GM21825 (cell line): ENCODE measurements at regions not wholly inside any gene's neighbourhood (a gene's known extent, or its start where the extent isn't known, plus 50 kb on each side); places are given as distances from the start of the nearest gene placed in this dataset.
A peak's percentile ranks its signal among the peaks of the same experiment; 100 is the strongest.

ENCODE experiments used
- ATAC-seq: cut with Tn5 transposase; IDR thresholded peaks from one replicate; pipeline ENCODE4 v1.9.1; 2021; ENCODE audit warnings: mild to moderate bottlenecking, moderate library complexity; ENCODE audit not compliant: unreplicated experiment

GRCh38 chr14:22479132-22479531 is 109.9 kb downstream of the DAD1 start:
- ATAC-seq, result no peak

GRCh38 chr14:22478670-22479069 is 110.4 kb downstream of the DAD1 start:
- ATAC-seq, result no peak

GRCh38 chr14:22478247-22478646 is 110.8 kb downstream of the DAD1 start:
- no peak for ATAC-seq

- no peak for ATAC-seq
Observed at GRCh38 chr14:22477569-22478194, 111.3 kb downstream of the DAD1 start.

DNA sequence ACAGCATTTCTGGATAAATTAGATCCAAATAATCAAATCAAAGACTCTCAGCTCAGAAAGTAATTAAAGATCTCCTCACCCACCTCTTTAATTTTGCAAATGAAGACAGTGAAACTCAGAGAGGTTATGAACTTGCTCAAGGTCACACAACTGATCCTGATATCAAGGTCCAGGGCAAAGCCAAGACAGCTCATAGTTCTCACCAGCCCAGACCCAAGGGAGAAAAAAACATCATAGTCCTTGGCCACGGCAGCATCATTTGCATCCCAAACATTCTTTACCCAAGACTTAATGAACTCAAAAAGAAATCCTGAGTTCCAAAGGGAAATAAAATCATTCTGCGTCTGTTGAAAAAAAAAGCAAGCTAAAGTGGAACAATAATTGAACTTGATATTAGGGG is 112.1 kb downstream of the DAD1 start:
- ATAC-seq, result no peak

GRCh38 chr14:22476005-22476751 is 112.8 kb downstream of the DAD1 start:
- no peak for ATAC-seq

DNA sequence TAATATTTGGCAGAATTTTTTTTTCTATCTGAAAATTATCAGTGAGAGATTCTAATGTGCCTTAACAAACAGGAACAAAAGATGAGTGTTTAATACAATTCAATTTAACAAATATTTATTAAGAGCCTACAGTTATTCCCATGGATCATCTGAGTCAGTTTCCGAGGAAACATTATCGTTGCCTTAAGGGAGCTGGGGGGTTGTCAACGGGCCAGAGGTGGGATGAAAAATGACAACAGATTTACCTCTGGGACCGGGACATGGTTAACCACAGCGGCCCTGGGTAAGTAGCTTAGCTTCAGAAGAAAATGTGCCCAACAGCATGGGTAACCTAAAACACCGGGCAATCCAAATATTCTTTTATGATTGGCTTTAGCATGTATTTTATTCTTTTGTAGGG is 113.6 kb downstream of the DAD1 start:
- no peak for ATAC-seq

DNA sequence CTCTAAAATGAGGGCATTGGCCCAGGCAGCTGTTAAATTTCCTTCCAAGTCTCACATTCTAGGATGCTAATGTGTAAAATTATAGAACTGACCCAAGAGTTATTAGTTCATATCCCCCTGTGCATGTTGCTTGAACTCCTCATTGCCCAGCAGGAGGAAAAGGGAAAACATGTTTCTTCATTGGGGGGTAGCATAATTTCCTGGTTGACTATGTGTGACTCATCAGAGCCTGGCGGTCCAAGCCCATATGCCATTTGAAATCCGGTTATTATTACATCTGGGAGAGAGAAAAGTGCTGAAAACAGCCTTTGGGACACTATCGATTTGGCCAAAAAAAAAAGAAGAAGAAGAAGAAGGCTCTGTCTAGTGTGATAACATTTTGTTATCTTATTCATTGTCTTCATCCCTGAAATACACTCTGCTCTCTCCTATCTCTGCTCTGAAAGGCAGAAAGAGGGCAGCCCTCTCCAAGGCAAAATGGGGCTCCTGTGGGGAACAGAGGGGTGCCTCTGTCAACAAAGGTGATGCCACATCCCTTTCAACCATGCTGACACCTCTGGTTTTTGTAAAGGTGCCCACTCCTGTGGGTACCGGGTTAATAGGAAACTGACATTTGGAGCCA is 114.2 kb downstream of the DAD1 start:
- no peak for ATAC-seq

DNA sequence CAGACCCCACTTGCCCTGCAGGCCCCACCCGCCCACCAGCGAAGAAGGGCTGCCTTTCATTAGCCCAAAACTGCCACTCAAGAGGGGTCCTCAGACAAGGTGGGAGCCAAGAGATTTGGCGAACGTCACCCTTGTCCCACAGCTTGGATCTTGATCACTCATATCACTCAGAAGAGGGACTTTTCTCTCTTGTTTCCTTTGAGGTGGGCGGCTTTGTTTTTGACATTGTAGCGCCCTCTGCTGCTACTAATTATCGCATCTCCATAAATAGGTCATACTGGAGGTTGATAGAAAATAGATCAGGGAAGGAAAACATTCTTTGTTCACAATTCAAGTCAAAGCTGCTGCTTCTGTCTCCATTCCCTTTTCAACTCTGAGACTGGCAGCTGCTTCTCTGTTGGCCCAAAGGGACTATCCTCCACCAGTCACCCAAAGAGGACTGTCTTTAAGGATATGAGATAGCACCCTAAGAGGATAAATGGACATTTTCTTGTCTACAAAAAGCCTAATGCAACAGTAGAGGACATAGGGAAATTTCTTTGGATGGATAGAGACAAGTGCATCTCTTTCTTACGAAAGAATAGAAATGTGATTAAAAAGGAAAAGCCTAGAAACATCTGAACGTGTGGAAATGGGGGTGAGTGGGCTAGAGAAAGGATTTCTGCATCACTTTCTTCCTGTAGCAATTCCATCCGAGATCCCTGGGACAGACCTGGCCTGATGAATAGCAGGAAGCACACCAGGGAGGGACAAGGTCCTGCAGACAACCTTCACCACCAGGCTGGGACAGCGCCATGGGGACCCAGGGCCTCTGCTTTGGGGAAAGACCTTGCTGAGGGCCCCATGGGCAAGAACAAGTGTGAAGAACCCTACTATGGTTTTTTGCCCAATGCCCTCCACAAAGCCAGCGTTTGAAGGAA is 115.8 kb downstream of the DAD1 start:
- no peak for ATAC-seq

GRCh38 chr14:22472466-22472865 is 116.6 kb downstream of the DAD1 start:
- no peak for ATAC-seq

DNA sequence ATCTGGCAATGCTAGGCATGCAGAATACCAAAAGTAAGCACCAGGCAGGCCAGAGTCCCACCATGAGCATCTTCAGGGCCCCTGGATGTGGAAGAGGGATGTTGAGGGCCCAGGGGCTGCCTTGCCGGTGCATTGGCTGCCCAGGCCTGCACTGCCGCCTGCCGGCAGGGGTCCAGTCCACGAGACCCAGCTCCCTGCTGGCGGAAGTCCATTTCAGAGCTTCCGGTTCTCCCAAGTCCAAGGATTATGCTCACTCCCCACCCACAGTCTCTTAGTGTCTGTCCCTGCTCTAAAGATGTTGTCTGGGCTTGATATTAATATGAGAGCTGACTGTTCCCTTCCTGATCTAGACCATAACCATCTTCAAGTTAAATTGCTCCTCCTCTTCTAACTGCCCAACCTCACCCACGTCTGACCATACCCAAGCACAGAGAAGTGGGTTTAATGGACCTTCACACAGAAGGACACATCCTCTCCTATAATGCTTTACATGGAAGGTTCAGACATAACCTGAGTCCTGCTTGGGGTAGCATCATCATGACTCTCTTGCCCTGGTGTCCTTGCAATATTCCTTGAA is 117.4 kb downstream of the DAD1 start:
- no peak for ATAC-seq

DNA sequence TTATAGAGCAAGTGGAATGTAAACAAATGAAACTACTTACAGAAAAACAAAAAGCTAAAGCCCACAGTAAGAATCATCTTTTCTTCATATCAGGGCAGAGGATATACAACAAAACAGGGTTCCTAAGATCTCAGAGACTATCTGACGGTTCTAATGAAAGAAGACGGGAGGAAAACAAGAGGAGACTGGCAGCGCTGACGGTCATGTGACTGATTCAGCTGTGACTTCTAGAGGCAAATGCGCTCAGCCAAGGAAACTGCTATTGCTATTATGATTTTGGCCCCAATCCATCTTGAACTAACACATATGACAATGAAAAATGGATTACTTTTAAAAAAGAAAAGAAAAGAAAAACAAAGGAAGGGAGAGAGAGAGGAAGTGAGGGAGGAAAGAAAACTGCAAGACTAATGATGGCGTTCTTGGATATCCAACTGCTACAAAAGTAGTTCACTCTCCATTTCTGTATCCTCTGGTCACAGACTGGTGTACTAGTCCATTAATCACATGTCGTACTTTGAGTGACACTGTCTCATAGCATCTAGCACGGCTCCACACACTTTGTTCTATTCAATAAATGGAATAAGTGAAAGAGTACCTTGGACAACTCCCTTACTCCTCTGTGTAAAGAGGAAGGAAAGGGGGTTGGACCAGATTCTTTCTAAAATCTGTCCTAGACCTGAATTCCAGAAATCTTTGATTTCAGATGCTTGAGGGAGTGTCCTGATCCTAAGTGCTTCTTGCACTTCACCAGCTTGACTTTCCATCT is 119.3 kb downstream of the DAD1 start:
- no peak for ATAC-seq

DNA sequence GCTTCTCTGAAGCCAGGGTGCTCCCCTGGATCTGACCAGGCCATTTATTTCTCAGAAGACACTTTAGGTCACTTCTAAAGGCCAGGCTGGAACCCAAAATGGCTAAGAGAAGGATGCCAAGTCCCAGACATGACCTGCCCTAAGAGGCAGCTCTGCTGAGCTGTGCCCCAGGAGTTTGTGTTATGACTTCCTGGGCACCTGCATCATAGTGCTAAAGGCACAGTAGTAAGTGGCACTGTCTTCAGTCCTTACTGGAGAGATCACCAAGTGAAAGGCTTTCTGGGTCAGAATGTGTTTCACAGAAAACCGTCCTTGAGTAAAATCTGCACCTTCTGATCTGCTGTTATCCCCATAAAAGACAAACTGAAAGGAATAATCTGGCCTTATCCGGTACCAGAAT is 120.2 kb downstream of the DAD1 start:
- no peak for ATAC-seq

- ATAC-seq, result no peak
Observed at GRCh38 chr14:22466491-22466890, 122.5 kb downstream of the DAD1 start.

- ATAC-seq, result peak; percentile 12
Observed at GRCh38 chr14:22465201-22465840, 123.7 kb downstream of the DAD1 start.

GRCh38 chr14:22464422-22465142 is 124.4 kb downstream of the DAD1 start:
- peak; percentile 58 for ATAC-seq

DNA sequence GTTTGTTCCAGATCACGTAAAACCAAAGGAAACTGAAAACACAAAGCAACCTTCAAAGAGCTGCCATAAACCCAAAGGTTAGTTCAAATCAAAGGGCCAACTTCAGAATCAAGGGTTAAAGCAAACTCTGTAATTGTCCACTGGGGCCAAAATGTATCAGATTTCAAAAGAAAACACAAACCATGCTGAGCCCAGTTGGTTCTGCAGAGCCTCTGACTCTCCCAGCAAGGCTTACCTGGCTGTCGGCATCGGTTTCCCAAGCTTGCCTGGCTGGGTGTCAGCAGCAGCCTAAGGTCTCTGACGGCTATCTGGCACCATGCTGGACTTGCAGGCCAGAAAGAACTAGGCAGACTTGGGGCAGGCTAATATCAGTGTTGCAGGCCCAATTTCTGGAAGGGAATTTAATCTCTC is 125.3 kb downstream of the DAD1 start:
- ATAC-seq, result no peak

DNA sequence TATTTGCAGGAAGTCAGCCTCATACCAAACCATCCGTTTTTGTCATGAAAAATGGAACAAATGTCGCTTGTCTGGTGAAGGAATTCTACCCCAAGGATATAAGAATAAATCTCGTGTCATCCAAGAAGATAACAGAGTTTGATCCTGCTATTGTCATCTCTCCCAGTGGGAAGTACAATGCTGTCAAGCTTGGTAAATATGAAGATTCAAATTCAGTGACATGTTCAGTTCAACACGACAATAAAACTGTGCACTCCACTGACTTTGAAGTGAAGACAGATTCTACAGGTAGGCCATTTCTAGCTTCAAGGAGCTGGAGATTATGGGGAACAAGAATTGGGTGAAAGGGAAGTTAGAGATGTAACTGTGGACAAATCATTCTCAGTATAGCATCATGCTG is 126.1 kb downstream of the DAD1 start:
- ATAC-seq, result no peak
